H9 (cell line): ENCODE measurements at regions not wholly inside any gene's neighbourhood (a gene's known extent, or its start where the extent isn't known, plus 50 kb on each side); places are given as distances from the start of the nearest gene placed in this dataset.

Source experiments
- DNase-seq: peaks from one replicate; pipeline ENCODE4 v3.0.0-alpha.2; 2017
- H2AFZ ChIP-seq: one replicate; pipeline ENCODE4 v1.6.1; 2013; ENCODE audit warnings: mild to moderate bottlenecking, low read length, control low read depth, moderate library complexity
- H2AK5ac ChIP-seq: 2 replicates; pipeline ENCODE4 v1.6.1; 2013; ENCODE audit warnings: low read length, control low read depth, mixed read lengths; ENCODE audit not compliant: insufficient read length
- H2BK120ac ChIP-seq: one replicate; pipeline ENCODE4 v1.6.1; 2013; ENCODE audit warnings: low read depth, mild to moderate bottlenecking, low read length, control low read depth, inconsistent platforms; ENCODE audit not compliant: poor library complexity, severe bottlenecking
- H2BK12ac ChIP-seq: 2 replicates; pipeline ENCODE4 v1.6.1; 2013; ENCODE audit warnings: low read length, control low read depth, mixed read lengths, low read depth; ENCODE audit not compliant: insufficient read length
- H2BK15ac ChIP-seq: 2 replicates; pipeline ENCODE4 v1.6.1; 2013; ENCODE audit warnings: low read depth, low read length, control low read depth
- H2BK20ac ChIP-seq: one replicate; pipeline ENCODE4 v1.6.1; 2013; ENCODE audit warnings: low read depth, mild to moderate bottlenecking, low read length, control low read depth, inconsistent platforms; ENCODE audit not compliant: poor library complexity, severe bottlenecking
- H2BK5ac ChIP-seq: 2 replicates; pipeline ENCODE4 v1.6.1; 2013; ENCODE audit warnings: low read length, control low read depth, mixed read lengths; ENCODE audit not compliant: insufficient read length
- H3K14ac ChIP-seq: 2 replicates; pipeline ENCODE4 v1.6.1; 2013; ENCODE audit warnings: low read length, control low read depth; ENCODE audit not compliant: insufficient read depth
- H3K18ac ChIP-seq: 2 replicates; pipeline ENCODE4 v1.6.1; 2013; ENCODE audit warnings: low read depth, mild to moderate bottlenecking, mixed read lengths, low read length, control low read depth; ENCODE audit not compliant: insufficient read length
- H3K23ac ChIP-seq: 2 replicates; pipeline ENCODE4 v1.6.1; 2013; ENCODE audit warnings: low read length, control low read depth, mixed read lengths, low read depth; ENCODE audit not compliant: insufficient read length
- H3K23me2 ChIP-seq: 2 replicates; pipeline ENCODE4 v1.6.1; 2013; ENCODE audit warnings: low read depth, mild to moderate bottlenecking, mixed read lengths, low read length, control low read depth; ENCODE audit not compliant: insufficient read length, poor library complexity, severe bottlenecking
- H3K27ac ChIP-seq: 2 replicates; pipeline ENCODE4 v1.5.1; 2013; ENCODE audit warnings: low read length, control low read depth, mixed read lengths, low read depth; ENCODE audit not compliant: insufficient read length
- H3K27me3 ChIP-seq: 2 replicates; pipeline ENCODE4 v1.6.1; 2013; ENCODE audit warnings: low read length, control low read depth, inconsistent platforms; ENCODE audit not compliant: insufficient read depth
- H3K4ac ChIP-seq: 2 replicates; pipeline ENCODE4 v1.6.1; 2013; ENCODE audit warnings: low read depth, mild to moderate bottlenecking, control low read depth, inconsistent platforms, low read length, moderate library complexity
- H3K4me1 ChIP-seq: 2 replicates; pipeline ENCODE4 v1.6.1; 2013; ENCODE audit warnings: low read length, control low read depth, inconsistent platforms; ENCODE audit not compliant: insufficient read depth
- H3K4me2 ChIP-seq: 2 replicates; pipeline ENCODE4 v1.6.1; 2013; ENCODE audit warnings: low read length, control low read depth, mixed read lengths; ENCODE audit not compliant: insufficient read length, insufficient read depth
- H3K56ac ChIP-seq: 2 replicates; pipeline ENCODE4 v1.6.1; 2013; ENCODE audit warnings: low read depth, mild to moderate bottlenecking, mixed read lengths, low read length, control low read depth; ENCODE audit not compliant: insufficient read length
- H3K79me1 ChIP-seq: 2 replicates; pipeline ENCODE4 v1.6.1; 2013; ENCODE audit warnings: low read depth, mild to moderate bottlenecking, moderate library complexity, low read length, control low read depth, inconsistent platforms; ENCODE audit not compliant: insufficient read depth, poor library complexity, severe bottlenecking
- H3K79me2 ChIP-seq: 2 replicates; pipeline ENCODE4 v1.6.1; 2013; ENCODE audit warnings: low read length, control low read depth, inconsistent platforms; ENCODE audit not compliant: insufficient read depth
- H3K9ac ChIP-seq: 2 replicates; pipeline ENCODE4 v1.6.1; 2013; ENCODE audit warnings: low read length, control low read depth, mixed read lengths; ENCODE audit not compliant: insufficient read length; ENCODE audit errors: extremely low read depth
- H3K9me3 ChIP-seq: one replicate; pipeline ENCODE4 v1.6.1; 2013; ENCODE audit warnings: low read depth, low read length, inconsistent platforms; ENCODE audit not compliant: control insufficient read depth
- H3T11ph ChIP-seq: one replicate; pipeline ENCODE4 v1.6.1; 2013; ENCODE audit warnings: mild to moderate bottlenecking, low read length, control low read depth, inconsistent platforms
- H4K20me1 ChIP-seq: one replicate; pipeline ENCODE4 v1.6.1; 2013; ENCODE audit not compliant: control insufficient read depth, insufficient read length, insufficient read depth
- H4K5ac ChIP-seq: 2 replicates; pipeline ENCODE4 v1.6.1; 2013; ENCODE audit warnings: low read depth, mild to moderate bottlenecking, mixed read lengths, low read length, control low read depth; ENCODE audit not compliant: insufficient read length
- H4K8ac ChIP-seq: replicated peaks from 2 replicates; pipeline ENCODE4 v1.6.1; 2013; ENCODE audit warnings: low read length, control low read depth, mixed read lengths, low read depth; ENCODE audit not compliant: insufficient read length
- H4K91ac ChIP-seq: 2 replicates; pipeline ENCODE4 v1.6.1; 2013; ENCODE audit warnings: low read depth, mild to moderate bottlenecking, moderate library complexity, mixed read lengths, low read length, control low read depth; ENCODE audit not compliant: insufficient read length
- H3K27ac Mint-ChIP-seq, 3 experiments: 2 replicates in 2 of 3; 3 replicates in 1 of 3; pipeline ENCODE4 v1.8.0; 2020 to 2021; ENCODE audit warnings: mixed read lengths in 3 of 3, mild to moderate bottlenecking in 1 of 3, moderate library complexity in 1 of 3
- H3K27me3 Mint-ChIP-seq: 2 replicates; pipeline ENCODE4 v1.8.0; 2021; ENCODE audit warnings: low read depth, mild to moderate bottlenecking, moderate library complexity, mixed read lengths
- H3K36me3 Mint-ChIP-seq, 3 experiments: 2 replicates in 2 of 3; 3 replicates in 1 of 3; pipeline ENCODE4 v1.8.0; 2020 to 2021; ENCODE audit warnings: low read depth in 3 of 3, mixed read lengths in 3 of 3; ENCODE audit not compliant: insufficient read depth in 1 of 3
- H3K4me1 Mint-ChIP-seq, 2 experiments: 2 replicates each; pipeline ENCODE4 v1.8.0; 2020; ENCODE audit warnings: mixed read lengths in 2 of 2
- H3K4me3 Mint-ChIP-seq, 2 experiments: 2 replicates in 1 of 2; 3 replicates in 1 of 2; pipeline ENCODE4 v1.8.0; 2020 to 2021; ENCODE audit warnings: mild to moderate bottlenecking in 2 of 2, mixed read lengths in 2 of 2, moderate library complexity in 1 of 2
- H3K9me3 Mint-ChIP-seq, 2 experiments: 2 replicates in 1 of 2; 3 replicates in 1 of 2; pipeline ENCODE4 v1.8.0; 2020; ENCODE audit warnings: mild to moderate bottlenecking in 2 of 2, mixed read lengths in 2 of 2, moderate library complexity in 1 of 2
- WGBS: extraction: QIAGEN DNeasy Blood & Tissue Kit; methylation state at CpG from one replicate; pipeline ENCODE4 v1.1.7; 2013; ENCODE audit warnings: missing lambda C conversion rate, low lambda C conversion rate, mixed read lengths; ENCODE audit not compliant: insufficient read length; ENCODE audit errors: extremely low coverage; 5-methylcytosine and 5-hydroxymethylcytosine counted together
- TF ChIP-seq, protein P1 (sequence below): fragments of 200-600 bp; sonication (generic); conservative IDR thresholded peaks from 3 replicates; pipeline ENCODE4 v1.8.0; 2021; ENCODE audit warnings: antibody characterized with exemption, mild to moderate bottlenecking

DNA sequence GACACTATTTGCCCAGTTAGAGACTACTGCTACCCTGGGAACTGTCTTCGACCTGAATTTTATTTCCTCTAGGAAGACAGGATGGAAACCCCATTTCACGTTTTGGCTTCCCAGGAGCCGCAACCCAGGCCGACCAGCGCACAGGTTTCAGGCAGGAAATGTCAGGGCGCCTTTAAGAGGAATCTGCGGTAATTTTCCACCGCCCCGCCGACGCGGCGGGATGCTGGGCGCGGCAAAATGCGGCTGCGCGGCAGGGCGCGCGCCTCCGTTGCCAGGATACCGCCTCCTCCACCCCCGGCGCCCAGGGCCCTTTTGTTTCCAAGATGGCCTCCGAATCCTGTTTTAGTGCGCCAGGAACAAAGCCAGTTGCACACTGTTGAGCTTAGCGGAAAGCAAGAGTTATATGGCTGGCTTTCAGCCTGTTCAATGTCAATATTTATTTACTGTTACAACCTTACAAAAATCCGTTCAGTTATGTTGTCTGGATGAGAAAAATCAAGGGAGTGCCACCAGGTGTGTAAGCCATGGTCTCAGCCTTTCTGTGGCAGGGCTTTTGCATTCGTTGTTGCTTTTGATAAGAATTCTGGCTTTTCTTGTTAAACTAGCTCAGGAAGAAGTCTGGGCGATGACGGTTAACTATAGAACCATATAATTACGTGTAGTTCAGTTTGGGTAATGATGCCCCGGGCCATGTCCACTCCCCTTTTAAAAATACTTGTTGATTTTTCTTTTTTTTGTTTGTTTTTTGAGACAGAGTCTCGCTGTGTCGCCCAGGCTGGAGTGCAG lies 79.7 kb upstream of the CHD2 start:
- Histone ChIP-seq H3K79me1 (no peaks in the 10 kb centered on the region), H3K56ac (no peak overlapping the region), H4K8ac (no peak overlapping the region), H3T11ph (peak overlapping the region; percentile 30), H4K91ac (no peak overlapping the region), H2BK5ac (peak overlapping the region; percentile 74), H3K9ac (peak overlapping the region; percentile 81), H2BK15ac (no peak overlapping the region), H3K23me2 (peaks cover 5% of the 10 kb centered on the region), H3K4me2 (peak overlapping the region; percentile 89), H3K79me2 (0 out of 2 replicates have a peak, but pooled peaks cover 1% of the 10 kb centered on the region), H3K4ac (no peak overlapping the region; the same call in 1 of the 2 replicates), H3K27me3 (no peaks in the 10 kb centered on the region), H3K4me1 (peaks cover 26% of the 10 kb centered on the region), H3K27ac (peak overlapping the region; percentile 80), H2BK120ac (no peak overlapping the region), H3K14ac (peak overlapping the region; percentile 98; the same call in 1 of the 2 replicates), H2AFZ (no peak overlapping the region), H2BK12ac (peak overlapping the region; percentile 80), H3K9me3 (no peaks in the 10 kb centered on the region), H2AK5ac (no peak overlapping the region), H3K18ac (peak overlapping the region; percentile 99), H3K23ac (no peak overlapping the region), H4K5ac (peak overlapping the region; percentile 99), H4K20me1 (no peaks in the 10 kb centered on the region), H2BK20ac (no peak overlapping the region)
- Mint-ChIP-seq H3K36me3 (no peaks in the 10 kb centered on the region), H3K9me3 (no peaks in the 10 kb centered on the region), H3K27ac (peak overlapping the region; percentile 97 to 99 (median 98)), H3K4me1 (peaks cover 64 to 71% of the 10 kb centered on the region in 2 experiments), H3K27me3 (peaks cover 1% of the 10 kb centered on the region; the same call in 1 of the 2 replicates), H3K4me3 (peak overlapping the region; percentile 55 to 69)
- TF ChIP-seq, protein P1, sequence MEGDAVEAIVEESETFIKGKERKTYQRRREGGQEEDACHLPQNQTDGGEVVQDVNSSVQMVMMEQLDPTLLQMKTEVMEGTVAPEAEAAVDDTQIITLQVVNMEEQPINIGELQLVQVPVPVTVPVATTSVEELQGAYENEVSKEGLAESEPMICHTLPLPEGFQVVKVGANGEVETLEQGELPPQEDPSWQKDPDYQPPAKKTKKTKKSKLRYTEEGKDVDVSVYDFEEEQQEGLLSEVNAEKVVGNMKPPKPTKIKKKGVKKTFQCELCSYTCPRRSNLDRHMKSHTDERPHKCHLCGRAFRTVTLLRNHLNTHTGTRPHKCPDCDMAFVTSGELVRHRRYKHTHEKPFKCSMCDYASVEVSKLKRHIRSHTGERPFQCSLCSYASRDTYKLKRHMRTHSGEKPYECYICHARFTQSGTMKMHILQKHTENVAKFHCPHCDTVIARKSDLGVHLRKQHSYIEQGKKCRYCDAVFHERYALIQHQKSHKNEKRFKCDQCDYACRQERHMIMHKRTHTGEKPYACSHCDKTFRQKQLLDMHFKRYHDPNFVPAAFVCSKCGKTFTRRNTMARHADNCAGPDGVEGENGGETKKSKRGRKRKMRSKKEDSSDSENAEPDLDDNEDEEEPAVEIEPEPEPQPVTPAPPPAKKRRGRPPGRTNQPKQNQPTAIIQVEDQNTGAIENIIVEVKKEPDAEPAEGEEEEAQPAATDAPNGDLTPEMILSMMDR: no peak
- WGBS: no CpG with 5 or more reads among the region's 36 CpGs
- DNase-seq: peak; percentile 94
